ENCODE measurements at regions not wholly inside any gene's neighbourhood (a gene's known extent, or its start where the extent isn't known, plus 50 kb on each side); places are given as distances from the start of the nearest gene placed in this dataset.
"Not testable (repeated sequence)": the region's sequence is repeated elsewhere in the genome, so short reads cannot be mapped to it uniquely, and the experiment has no call there.

- no peak overlapping the region for H3K4me3 ChIP-seq (replicated peaks; ENCODE audit: low read depth, low read length)
- TF ChIP-seq CTCF (IDR thresholded peaks at IDR 0.05; ENCODE audit: low read depth, low read length, missing control alignments): no peak
- no peak for DNase-seq (ENCODE audit: extremely low read depth, low read depth)
These were observed 141.6 kb upstream of the SPRED1 start for GRCh38 chr15:38111070-38111469.

GRCh38 chr15:38112406-38112805 is 140.2 kb upstream of the SPRED1 start:
- no peak for DNase-seq (ENCODE audit: extremely low read depth, low read depth)
- no peak for TF ChIP-seq CTCF (IDR thresholded peaks at IDR 0.05; ENCODE audit: low read depth, low read length, missing control alignments)
- no peak overlapping the region for H3K4me3 ChIP-seq (replicated peaks; ENCODE audit: low read depth, low read length)

- no peak for DNase-seq (ENCODE audit: extremely low read depth, low read depth)
- no peak for TF ChIP-seq CTCF (IDR thresholded peaks at IDR 0.05; ENCODE audit: low read depth, low read length, missing control alignments)
- H3K4me3 ChIP-seq (replicated peaks; ENCODE audit: low read depth, low read length): no peak overlapping the region
These were observed 137.5 kb upstream of the SPRED1 start for GRCh38 chr15:38115121-38115520.

- TF ChIP-seq CTCF (IDR thresholded peaks at IDR 0.05; ENCODE audit: low read depth, low read length, missing control alignments): no peak
- DNase-seq (ENCODE audit: extremely low read depth, low read depth): no peak
- H3K4me3 ChIP-seq (replicated peaks; ENCODE audit: low read depth, low read length): no peak overlapping the region
These were observed 134.9 kb upstream of the SPRED1 start for GRCh38 chr15:38117781-38118180.

GRCh38 chr15:38119865-38120264 is 132.8 kb upstream of the SPRED1 start:
- not testable (repeated sequence) for H3K4me3 ChIP-seq (replicated peaks; ENCODE audit: low read depth, low read length); DNase-seq (ENCODE audit: extremely low read depth, low read depth)

- TF ChIP-seq CTCF (IDR thresholded peaks at IDR 0.05; ENCODE audit: low read depth, low read length, missing control alignments): no peak
- no peak for DNase-seq (ENCODE audit: extremely low read depth, low read depth)
These were observed 125.3 kb upstream of the SPRED1 start for GRCh38 chr15:38127306-38127771.

GRCh38 chr15:38128341-38128781 is 124.3 kb upstream of the SPRED1 start:
- DNase-seq (ENCODE audit: extremely low read depth, low read depth): no peak
- H3K4me3 ChIP-seq (replicated peaks; ENCODE audit: low read depth, low read length): no peak overlapping the region
- no peak for TF ChIP-seq CTCF (IDR thresholded peaks at IDR 0.05; ENCODE audit: low read depth, low read length, missing control alignments)

More at GRCh38 chr15:38127306-38127771, 125.3 kb upstream of the SPRED1 start:
- H3K4me3 ChIP-seq (replicated peaks; ENCODE audit: low read depth, low read length): no peak overlapping the region
